ENCODE measurements at regions not wholly inside any gene's neighbourhood (a gene's known extent, or its start where the extent isn't known, plus 50 kb on each side); places are given as distances from the start of the nearest gene placed in this dataset.

DNA sequence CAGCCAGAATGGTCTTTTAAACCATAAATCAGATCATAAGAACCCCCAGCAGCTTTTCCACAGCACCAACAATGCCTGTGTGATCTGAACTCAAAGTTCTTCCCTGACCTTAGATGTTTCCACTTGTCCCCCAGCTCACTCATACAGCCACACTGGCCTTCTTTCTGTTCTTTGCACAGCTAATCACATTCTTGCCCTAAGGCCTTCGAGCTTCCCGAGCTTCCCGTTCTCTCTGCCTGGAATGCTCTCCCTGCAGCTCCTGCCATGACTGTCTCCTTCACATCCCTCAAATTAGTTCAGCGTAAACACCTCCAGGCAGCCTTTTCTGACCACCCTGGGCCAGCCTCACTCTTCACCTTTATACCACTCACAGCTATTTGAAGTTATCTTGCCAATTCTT, 166.8 kb upstream of the NFE2L3 start:
- H3K4me1 ChIP-seq: no peaks in the 10 kb centered on the region
- no peaks in the 10 kb centered on the region for H3K36me3 ChIP-seq
- no peak overlapping the region for H3K27ac ChIP-seq
- DNase-seq: no peak
- no peaks in the 10 kb centered on the region for H3K9me3 ChIP-seq
- H3K4me3 ChIP-seq: no peak overlapping the region
- no peaks in the 10 kb centered on the region for H3K27me3 ChIP-seq
- TF ChIP-seq POLR2A (IDR thresholded peaks at IDR 0.05): no peak
- TF ChIP-seq, protein P1, sequence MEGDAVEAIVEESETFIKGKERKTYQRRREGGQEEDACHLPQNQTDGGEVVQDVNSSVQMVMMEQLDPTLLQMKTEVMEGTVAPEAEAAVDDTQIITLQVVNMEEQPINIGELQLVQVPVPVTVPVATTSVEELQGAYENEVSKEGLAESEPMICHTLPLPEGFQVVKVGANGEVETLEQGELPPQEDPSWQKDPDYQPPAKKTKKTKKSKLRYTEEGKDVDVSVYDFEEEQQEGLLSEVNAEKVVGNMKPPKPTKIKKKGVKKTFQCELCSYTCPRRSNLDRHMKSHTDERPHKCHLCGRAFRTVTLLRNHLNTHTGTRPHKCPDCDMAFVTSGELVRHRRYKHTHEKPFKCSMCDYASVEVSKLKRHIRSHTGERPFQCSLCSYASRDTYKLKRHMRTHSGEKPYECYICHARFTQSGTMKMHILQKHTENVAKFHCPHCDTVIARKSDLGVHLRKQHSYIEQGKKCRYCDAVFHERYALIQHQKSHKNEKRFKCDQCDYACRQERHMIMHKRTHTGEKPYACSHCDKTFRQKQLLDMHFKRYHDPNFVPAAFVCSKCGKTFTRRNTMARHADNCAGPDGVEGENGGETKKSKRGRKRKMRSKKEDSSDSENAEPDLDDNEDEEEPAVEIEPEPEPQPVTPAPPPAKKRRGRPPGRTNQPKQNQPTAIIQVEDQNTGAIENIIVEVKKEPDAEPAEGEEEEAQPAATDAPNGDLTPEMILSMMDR (IDR thresholded peaks at IDR 0.05): no peak

DNA sequence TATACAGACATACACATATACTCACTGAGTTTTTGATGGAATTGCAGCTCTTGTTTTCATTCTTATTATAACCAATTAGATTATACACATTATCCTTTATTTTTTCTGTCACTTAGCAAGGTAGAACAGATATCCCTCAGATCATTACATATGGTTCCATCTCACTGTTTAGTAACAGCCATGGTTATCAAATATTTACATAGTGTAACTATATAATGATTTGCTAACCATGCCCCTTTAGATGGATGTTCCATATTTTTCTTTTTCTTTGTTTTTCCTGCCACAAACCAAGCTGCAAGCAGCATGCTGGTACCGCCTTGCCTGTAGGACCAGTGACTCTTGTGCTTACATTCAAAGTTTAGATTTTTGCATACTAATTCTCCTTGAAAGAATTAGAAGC, 163.4 kb upstream of the NFE2L3 start:
- no peaks in the 10 kb centered on the region for H3K36me3 ChIP-seq
- H3K27ac ChIP-seq: no peak overlapping the region
- no peak overlapping the region for H3K4me3 ChIP-seq
- no peaks in the 10 kb centered on the region for H3K4me1 ChIP-seq
- DNase-seq: no peak
- H3K27me3 ChIP-seq: no peaks in the 10 kb centered on the region
- H3K9me3 ChIP-seq: no peaks in the 10 kb centered on the region
- TF ChIP-seq POLR2A (IDR thresholded peaks at IDR 0.05): no peak
- TF ChIP-seq, protein P1 (IDR thresholded peaks at IDR 0.05): no peak

DNA sequence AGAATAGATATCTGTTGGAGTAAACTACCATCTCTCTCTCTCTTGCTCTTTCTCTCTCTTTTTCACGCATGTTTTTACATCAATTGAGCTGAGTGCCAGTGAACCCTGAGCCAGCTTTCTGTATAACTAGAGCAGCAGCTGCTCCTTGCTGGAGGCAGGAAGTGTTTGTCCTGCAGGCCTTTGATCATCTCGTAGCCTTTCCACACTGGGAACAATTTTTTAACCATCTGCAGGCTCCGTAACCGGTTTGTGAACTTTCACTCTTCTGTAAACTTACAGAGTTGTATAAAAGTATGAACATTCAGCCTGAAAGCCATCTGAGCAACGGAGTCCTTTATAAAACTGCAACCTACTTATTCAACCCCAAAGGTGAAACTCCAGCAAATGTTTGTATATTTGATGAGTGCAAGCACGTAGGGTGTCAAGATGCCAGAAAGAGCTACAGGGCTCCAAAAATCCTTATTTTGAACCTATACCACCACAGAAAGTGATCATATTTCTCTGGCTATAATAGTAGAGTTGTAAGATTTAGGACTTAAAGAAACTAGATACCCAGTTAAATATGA, 162.8 kb upstream of the NFE2L3 start:
- no peaks in the 10 kb centered on the region for H3K36me3 ChIP-seq
- H3K27ac ChIP-seq: no peak overlapping the region
- DNase-seq: no peak
- H3K4me3 ChIP-seq: no peak overlapping the region
- H3K9me3 ChIP-seq: no peaks in the 10 kb centered on the region
- no peak for TF ChIP-seq POLR2A (IDR thresholded peaks at IDR 0.05)
- TF ChIP-seq, protein P1 (IDR thresholded peaks at IDR 0.05): no peak
- no peaks in the 10 kb centered on the region for H3K4me1 ChIP-seq
- H3K27me3 ChIP-seq: no peaks in the 10 kb centered on the region

DNA sequence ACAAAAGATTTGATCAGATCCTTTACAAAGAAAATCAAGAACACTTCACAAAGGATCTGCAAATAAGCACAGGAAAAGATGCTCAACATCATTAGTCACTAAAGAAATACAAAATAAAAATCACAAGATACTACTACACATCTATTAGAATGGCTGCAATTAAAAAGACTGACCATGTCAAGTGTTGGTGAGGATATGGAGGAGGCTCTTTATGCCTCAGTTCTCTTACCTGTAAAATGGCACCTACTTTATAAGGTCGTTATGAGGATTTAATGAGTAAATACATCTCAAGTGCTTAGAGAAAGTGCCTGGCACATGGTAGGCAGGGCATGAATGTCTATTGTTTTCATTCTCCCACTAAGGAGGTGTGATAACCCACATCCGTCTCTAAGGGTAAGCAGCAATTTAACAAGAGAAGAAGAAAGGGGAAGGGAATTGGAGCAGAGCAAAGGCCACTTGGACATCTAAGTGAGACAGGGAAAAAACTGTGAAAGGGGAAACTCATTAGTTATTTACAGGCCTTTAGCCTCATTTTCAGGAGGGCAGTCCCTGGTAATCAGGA, 157.5 kb upstream of the NFE2L3 start:
- no peak for DNase-seq
- Histone ChIP-seq H3K36me3 (no peaks in the 10 kb centered on the region), H3K9me3 (no peaks in the 10 kb centered on the region), H3K27ac (no peak overlapping the region), H3K4me3 (no peak overlapping the region), H3K27me3 (no peaks in the 10 kb centered on the region), H3K4me1 (peaks cover 0 to 10% (median 0%) of the 10 kb centered on the region in 4 donors)
- TF ChIP-seq, protein P1 (IDR thresholded peaks at IDR 0.05): no peak
- no peak for TF ChIP-seq POLR2A (IDR thresholded peaks at IDR 0.05)

DNA sequence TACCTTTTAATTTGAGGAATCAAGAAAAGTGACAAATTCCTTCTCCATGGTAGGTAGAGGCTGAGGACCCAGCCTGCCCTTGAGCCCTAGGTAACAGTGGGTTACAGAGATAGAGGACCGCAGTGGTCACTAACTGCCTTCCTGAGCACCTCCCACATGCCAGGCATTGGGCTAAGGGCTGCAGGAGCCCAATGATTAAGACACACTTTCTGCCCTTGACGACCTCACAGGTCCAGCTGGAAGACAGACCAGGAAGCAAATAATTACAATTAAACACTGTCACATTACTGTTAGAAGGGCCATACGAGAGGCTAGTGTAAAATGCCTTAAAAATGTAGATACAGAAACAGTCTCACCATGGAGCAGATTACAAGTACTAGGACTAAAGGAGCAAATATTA, 156.8 kb upstream of the NFE2L3 start:
- H3K4me3 ChIP-seq: no peak overlapping the region
- no peak for DNase-seq
- H3K27me3 ChIP-seq: no peaks in the 10 kb centered on the region
- H3K4me1 ChIP-seq: peaks cover 0 to 10% (median 0%) of the 10 kb centered on the region in 4 donors
- no peak for TF ChIP-seq POLR2A (IDR thresholded peaks at IDR 0.05)
- TF ChIP-seq, protein P1 (IDR thresholded peaks at IDR 0.05): no peak
- no peaks in the 10 kb centered on the region for H3K9me3 ChIP-seq
- H3K27ac ChIP-seq: no peak overlapping the region
- no peaks in the 10 kb centered on the region for H3K36me3 ChIP-seq

Data from Peyer's patch (tissue), 4 donors.